GM12891 (cell line): ENCODE measurements at regions not wholly inside any gene's neighbourhood (a gene's known extent, or its start where the extent isn't known, plus 50 kb on each side); places are given as distances from the start of the nearest gene placed in this dataset.

Experiments used
- POLR2A ChIP-seq: IDR thresholded peaks from 2 replicates; pipeline ENCODE4 v1.6.1; 2011; ENCODE audit warnings: low read depth, low read length, control low read depth
- POU2F2 ChIP-seq: IDR thresholded peaks from 2 replicates; pipeline ENCODE4 v1.6.1; 2011; ENCODE audit warnings: low read depth, mild to moderate bottlenecking, control low read depth, low read length, moderate library complexity
- TAF1 ChIP-seq: IDR thresholded peaks from 2 replicates; pipeline ENCODE4 v1.6.1; 2011; ENCODE audit warnings: low read depth, low read length, control low read depth

DNA sequence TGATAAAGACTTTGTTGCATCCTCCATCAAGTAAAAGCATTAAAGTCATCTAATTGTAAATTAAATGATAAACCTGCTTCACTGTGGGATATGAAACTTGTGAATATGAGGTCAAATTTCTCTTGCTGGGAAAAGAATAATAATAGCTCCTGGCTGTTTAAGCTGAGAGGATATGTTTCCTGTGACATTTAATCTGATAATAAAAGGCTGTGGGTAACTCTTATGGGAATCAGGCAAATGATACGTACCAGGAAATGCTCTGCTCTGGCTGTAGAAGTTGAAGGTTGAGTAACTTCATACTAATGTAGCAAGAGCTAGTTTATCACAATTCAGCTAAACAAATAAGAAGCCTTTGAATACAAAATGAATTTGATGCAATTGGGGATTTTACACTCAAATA lies 574.6 kb downstream of the RAPGEF2 start:
- TF ChIP-seq POLR2A: no peak
- TF ChIP-seq POU2F2: no peak
- TF ChIP-seq TAF1: no peak
